Right ventricle myocardium inferior (tissue), 1 donor: ENCODE measurements at regions not wholly inside any gene's neighbourhood (a gene's known extent, or its start where the extent isn't known, plus 50 kb on each side); places are given as distances from the start of the nearest gene placed in this dataset.

Experiments
- ATAC-seq: fragments of 200-7000 bp; cut with Tn5 transposase; one replicate; pipeline ENCODE4 v1.9.1; 2020; ENCODE audit warnings: mild to moderate bottlenecking, moderate library complexity
- DNase-seq: peaks from one replicate; pipeline ENCODE4 v3.0.0; 2021; ENCODE audit errors: missing footprints
- intact Hi-C: fragments of 100-400 bp; cut with DNase I; formaldehyde crosslinking; loops from one replicate; pipeline ENCODE4 v1.11.0; 2022
- donor health status: DM: no; HTN: yes; CAD: no; lungs with severe emphysema.

GRCh38 chr10:47053081-47053798, 142.0 kb downstream of the PTPN20 start:
- DNase-seq: no peak
- intact Hi-C loops: no loop called here
- no peak for ATAC-seq

GRCh38 chr10:47054974-47055373, 143.7 kb downstream of the PTPN20 start:
- no peak for ATAC-seq
- intact Hi-C loops: no loop called here
- DNase-seq: no peak

GRCh38 chr10:47055386-47056246, 144.4 kb downstream of the PTPN20 start:
- DNase-seq (no peak), ATAC-seq (no peak)
- intact Hi-C loops: no loop called here

- intact Hi-C loops: no loop called here
Measured at GRCh38 chr10:47056247-47056510, 145.0 kb downstream of the PTPN20 start.

GRCh38 chr10:47057471-47057870, 146.2 kb downstream of the PTPN20 start:
- intact Hi-C loops: no loop called here
- DNase-seq: no peak

More at GRCh38 chr10:47056247-47056510, 145.0 kb downstream of the PTPN20 start:
- ATAC-seq (no peak), DNase-seq (no peak)

GRCh38 chr10:47058032-47058702, 146.9 kb downstream of the PTPN20 start:
- ATAC-seq: no peak
- intact Hi-C loops: no loop called here
- no peak for DNase-seq

More at GRCh38 chr10:47057471-47057870, 146.2 kb downstream of the PTPN20 start:
- ATAC-seq: no peak

- DNase-seq (no peak), ATAC-seq (no peak)
- intact Hi-C loops: no loop called here
Measured at GRCh38 chr10:47058961-47059391, 147.7 kb downstream of the PTPN20 start.

- intact Hi-C loops: no loop called here
Measured at GRCh38 chr10:47059606-47060311, 148.5 kb downstream of the PTPN20 start.

GRCh38 chr10:47060356-47060755, 149.1 kb downstream of the PTPN20 start:
- intact Hi-C loops: no loop called here
- no peak for DNase-seq
- ATAC-seq: no peak

More at GRCh38 chr10:47059606-47060311, 148.5 kb downstream of the PTPN20 start:
- DNase-seq: no peak
- no peak for ATAC-seq

- intact Hi-C loops: no loop called here
- ATAC-seq: no peak
- no peak for DNase-seq
Measured at GRCh38 chr10:47060993-47061500, 149.8 kb downstream of the PTPN20 start.

- intact Hi-C loops: no loop called here
- no peak for ATAC-seq
- no peak for DNase-seq
Measured at GRCh38 chr10:47061776-47062175, 150.5 kb downstream of the PTPN20 start.

GRCh38 chr10:47062441-47063200, 151.4 kb downstream of the PTPN20 start:
- DNase-seq: no peak
- intact Hi-C loops: no loop called here
- no peak for ATAC-seq

GRCh38 chr10:47063858-47064257, 152.6 kb downstream of the PTPN20 start:
- ATAC-seq (no peak), DNase-seq (no peak)
- intact Hi-C loops: no loop called here

- ATAC-seq: no peak
- intact Hi-C loops: no loop called here
Measured at GRCh38 chr10:47065903-47066302, 154.7 kb downstream of the PTPN20 start.

GRCh38 chr10:47067949-47068940, 157.0 kb downstream of the PTPN20 start:
- ATAC-seq: no peak
- no peak for DNase-seq
- intact Hi-C loops: no loop called here

More at GRCh38 chr10:47065903-47066302, 154.7 kb downstream of the PTPN20 start:
- DNase-seq: no peak

- DNase-seq (no peak), ATAC-seq (no peak)
- intact Hi-C loops: no loop called here
Measured at GRCh38 chr10:47070541-47070940, 159.3 kb downstream of the PTPN20 start.

- intact Hi-C loops: no loop called here
- no peak for DNase-seq
- no peak for ATAC-seq
Measured at GRCh38 chr10:47071891-47072290, 160.7 kb downstream of the PTPN20 start.
